ENCODE measurements at regions not wholly inside any gene's neighbourhood (a gene's known extent, or its start where the extent isn't known, plus 50 kb on each side); places are given as distances from the start of the nearest gene placed in this dataset.
"Not testable (repeated sequence)": the region's sequence is repeated elsewhere in the genome, so short reads cannot be mapped to it uniquely, and the experiment has no call there.

DNA sequence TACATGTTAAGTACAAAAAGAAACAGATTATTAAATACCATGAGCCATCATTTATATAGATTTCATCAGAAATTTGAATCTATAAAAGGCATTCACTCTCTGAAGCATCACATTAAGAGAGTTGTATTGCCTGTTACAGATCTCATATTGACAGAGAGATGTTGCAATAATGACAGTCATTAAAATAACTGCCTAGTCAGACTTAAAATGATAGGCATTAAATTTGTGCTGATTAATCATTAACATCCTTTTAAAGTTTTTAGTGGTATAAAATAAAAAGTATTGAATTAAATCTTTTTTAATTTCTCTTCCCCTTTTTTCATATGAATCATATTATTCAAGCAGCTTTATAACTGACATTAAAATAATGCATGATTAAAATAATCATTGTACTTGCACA lies 404.9 kb upstream of the FAM174A start:
- DNase-seq (ENCODE audit: low read depth): no peak
- no peak for TF ChIP-seq CTCF (conservative IDR thresholded peaks at IDR 0.05; ENCODE audit: control insufficient read depth, insufficient read depth, low read depth, low read length)
- no peak overlapping the region for H3K4me3 ChIP-seq (ENCODE audit: control insufficient read depth, low read depth, low read length)

DNA sequence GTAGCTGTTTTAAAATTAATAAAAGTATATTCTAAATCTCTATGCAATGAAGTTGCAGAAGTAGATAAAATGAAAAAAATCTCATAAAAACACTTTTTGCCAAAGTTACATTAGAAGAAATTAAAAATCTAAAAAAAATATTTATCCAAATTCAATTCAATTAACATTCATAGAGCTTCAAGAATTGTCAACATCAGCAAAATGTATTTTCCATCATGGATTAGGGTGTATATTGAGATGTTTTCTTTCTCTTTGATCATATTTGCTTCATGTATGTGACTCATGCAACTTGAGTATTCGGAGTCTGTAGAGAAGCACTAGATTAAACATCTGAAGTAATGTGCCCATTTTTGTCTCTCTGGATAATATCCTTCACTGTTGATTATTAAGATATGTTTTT lies 415.3 kb upstream of the FAM174A start:
- TF ChIP-seq CTCF (conservative IDR thresholded peaks at IDR 0.05; ENCODE audit: control insufficient read depth, insufficient read depth, low read depth, low read length): no peak
- no peak overlapping the region for H3K4me3 ChIP-seq (ENCODE audit: control insufficient read depth, low read depth, low read length)
- DNase-seq (ENCODE audit: low read depth): no peak

DNA sequence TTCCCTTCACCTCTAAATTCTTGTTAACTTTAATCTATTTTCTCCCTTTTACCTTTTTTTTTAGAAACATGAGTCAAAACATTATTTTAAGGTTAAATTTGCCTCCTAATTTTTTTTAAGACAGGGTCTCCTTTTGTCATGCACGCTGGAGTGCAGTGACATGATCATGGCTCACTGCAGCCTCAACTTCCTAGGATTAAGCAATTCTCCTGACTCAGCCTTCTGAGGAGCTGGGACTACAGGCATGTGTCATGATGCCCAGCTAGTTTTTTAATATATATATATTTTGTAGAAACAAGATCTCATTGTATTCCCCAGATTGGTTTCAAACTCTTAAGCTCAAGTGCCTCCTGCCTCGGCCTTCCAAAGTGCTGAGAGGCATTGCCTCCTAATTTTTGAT lies 424.7 kb upstream of the FAM174A start:
- no peak for TF ChIP-seq CTCF (conservative IDR thresholded peaks at IDR 0.05; ENCODE audit: control insufficient read depth, insufficient read depth, low read depth, low read length)
- no peak overlapping the region for H3K4me3 ChIP-seq (ENCODE audit: control insufficient read depth, low read depth, low read length)
- DNase-seq (ENCODE audit: low read depth): no peak

DNA sequence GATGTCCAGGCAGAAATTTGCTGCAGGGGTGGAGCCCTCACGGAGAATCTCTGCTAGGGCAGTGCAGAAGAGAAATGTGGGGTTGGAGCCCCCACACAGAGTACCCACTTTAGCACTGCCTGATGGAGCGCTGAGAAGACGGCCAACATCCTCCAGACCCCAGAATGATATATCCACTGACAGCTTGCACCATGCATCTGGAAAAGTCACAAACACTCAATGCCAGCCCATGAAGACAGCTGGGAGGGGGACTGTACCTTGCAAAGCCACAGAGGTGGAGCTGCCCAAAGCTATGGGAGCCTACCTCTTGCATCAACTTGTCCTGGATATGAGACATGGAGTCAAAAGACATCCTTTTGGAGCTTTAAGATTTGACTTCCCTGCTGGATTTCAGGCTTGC lies 426.3 kb upstream of the FAM174A start:
- DNase-seq (ENCODE audit: low read depth): no peak
- TF ChIP-seq CTCF (conservative IDR thresholded peaks at IDR 0.05; ENCODE audit: control insufficient read depth, insufficient read depth, low read depth, low read length): no peak
- H3K4me3 ChIP-seq (ENCODE audit: control insufficient read depth, low read depth, low read length): no peak overlapping the region

- not testable (repeated sequence) for H3K4me3 ChIP-seq (ENCODE audit: control insufficient read depth, low read depth, low read length); DNase-seq (ENCODE audit: low read depth)
Observed at GRCh38 chr5:100103592-100104119, 431.5 kb upstream of the FAM174A start.

- DNase-seq (ENCODE audit: low read depth); H3K4me3 ChIP-seq (ENCODE audit: control insufficient read depth, low read depth, low read length): not testable (repeated sequence)
Observed at GRCh38 chr5:100101466-100101865, 433.7 kb upstream of the FAM174A start.

DNA sequence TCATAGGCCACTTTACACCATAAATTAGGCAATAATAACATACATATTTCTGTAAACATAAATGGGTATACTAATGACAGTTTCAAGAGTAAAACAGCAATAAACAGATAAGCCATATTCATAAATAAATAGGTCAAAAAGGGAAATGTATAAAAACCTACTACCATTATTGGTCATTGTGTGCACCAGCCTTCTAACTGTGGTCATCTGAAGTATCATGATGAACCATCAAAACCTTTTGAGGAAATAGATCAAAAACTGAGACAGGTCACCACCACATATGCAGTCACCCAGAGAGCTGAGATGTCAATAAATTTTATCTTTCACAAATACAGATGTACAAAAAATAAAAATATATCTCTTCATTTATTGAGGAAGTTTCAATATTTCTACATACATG lies 438.8 kb upstream of the FAM174A start:
- H3K4me3 ChIP-seq (ENCODE audit: control insufficient read depth, low read depth, low read length); DNase-seq (ENCODE audit: low read depth): not testable (repeated sequence)

DNA sequence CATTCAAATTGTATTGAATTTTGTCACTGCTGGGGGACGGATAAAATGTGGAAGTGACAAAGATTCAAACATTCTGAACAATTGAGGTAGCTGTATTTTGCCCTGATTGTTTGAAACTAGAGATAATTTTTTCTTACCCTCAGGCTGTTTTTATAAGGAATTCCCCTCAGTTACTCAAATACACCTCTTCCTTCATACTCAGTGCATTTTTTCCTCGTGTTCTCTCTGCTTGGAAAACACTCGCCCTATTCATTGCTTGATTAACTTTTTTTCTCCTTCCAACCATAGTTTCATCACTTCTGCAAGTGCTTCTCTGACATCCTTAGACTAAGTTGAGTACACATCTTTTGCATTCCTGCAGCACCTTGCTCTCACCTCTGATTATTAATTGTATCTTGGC lies 454.5 kb upstream of the FAM174A start:
- not testable (repeated sequence) for H3K4me3 ChIP-seq (ENCODE audit: control insufficient read depth, low read depth, low read length); DNase-seq (ENCODE audit: low read depth)

DNA sequence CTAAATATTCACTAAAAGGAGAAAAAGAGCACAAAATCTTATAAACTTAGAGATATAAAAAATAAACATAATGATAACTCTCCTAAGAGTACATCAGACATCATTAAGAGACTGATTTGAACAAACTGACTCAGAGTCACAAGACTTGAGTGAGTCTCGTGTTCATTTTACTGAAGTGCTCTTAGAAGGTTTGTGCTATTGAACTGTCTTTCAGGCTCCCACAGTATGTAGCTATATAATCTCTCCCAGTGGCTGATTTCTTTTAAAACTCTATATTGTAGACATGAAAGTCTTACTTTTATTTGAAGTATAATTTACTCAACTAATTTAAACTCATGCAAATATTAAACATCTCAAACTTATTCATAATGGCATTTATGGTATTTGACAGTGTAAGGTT lies 456.0 kb upstream of the FAM174A start:
- not testable (repeated sequence) for DNase-seq (ENCODE audit: low read depth)

GRCh38 chr5:100066020-100066419 lies 469.2 kb upstream of the FAM174A start:
- not testable (repeated sequence) for H3K4me3 ChIP-seq (ENCODE audit: control insufficient read depth, low read depth, low read length); DNase-seq (ENCODE audit: low read depth)

More for the DNA sequence above, 456.0 kb upstream of the FAM174A start:
- H3K4me3 ChIP-seq (ENCODE audit: control insufficient read depth, low read depth, low read length): not testable (repeated sequence)

Data from fibroblast of mammary gland (primary cell).